Keratinocyte (primary cell): ENCODE measurements at regions not wholly inside any gene's neighbourhood (a gene's known extent, or its start where the extent isn't known, plus 50 kb on each side); places are given as distances from the start of the nearest gene placed in this dataset.

Experiments used
- EZH2 ChIP-seq: IDR thresholded peaks from one replicate; pipeline ENCODE4 v1.6.1; 2012; ENCODE audit warnings: inconsistent platforms, mild to moderate bottlenecking, low read length, moderate library complexity
- TF ChIP-seq, protein P1 (sequence below), 3 experiments: IDR thresholded peaks in 1 of 3; conservative IDR thresholded peaks in 1 of 3; optimal IDR thresholded peaks in 1 of 3; 2 replicates in 2 of 3; 3 replicates in 1 of 3; pipeline versions ENCODE3 to v1.5.1; 2011; ENCODE audit warnings: low read length in 3 of 3, mild to moderate bottlenecking in 3 of 3, moderate library complexity in 2 of 3, control low read depth in 1 of 3, inconsistent platforms in 1 of 3; ENCODE audit not compliant: insufficient read depth in 2 of 3; ENCODE audit errors: extremely low read depth in 1 of 3

DNA sequence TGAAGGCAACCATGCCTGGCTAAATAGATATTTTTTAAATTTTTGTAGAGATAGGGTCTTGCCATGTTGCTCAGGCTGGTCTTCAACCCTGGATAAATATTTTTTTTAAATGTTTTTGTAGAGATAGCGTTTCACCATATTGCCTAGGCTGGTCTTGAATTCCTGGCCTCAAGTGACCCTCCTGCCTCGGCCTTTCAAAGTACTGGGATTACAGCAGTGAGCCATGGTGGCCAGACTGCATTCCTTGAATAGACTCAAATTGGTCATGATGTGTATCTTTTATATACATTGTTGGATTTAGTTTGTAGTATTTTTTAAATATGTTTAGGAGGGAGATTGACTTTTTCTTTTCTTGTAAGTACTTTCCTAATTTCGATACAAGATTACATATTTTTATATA lies 325.7 kb upstream of the C11orf87 start:
- TF ChIP-seq, protein P1, sequence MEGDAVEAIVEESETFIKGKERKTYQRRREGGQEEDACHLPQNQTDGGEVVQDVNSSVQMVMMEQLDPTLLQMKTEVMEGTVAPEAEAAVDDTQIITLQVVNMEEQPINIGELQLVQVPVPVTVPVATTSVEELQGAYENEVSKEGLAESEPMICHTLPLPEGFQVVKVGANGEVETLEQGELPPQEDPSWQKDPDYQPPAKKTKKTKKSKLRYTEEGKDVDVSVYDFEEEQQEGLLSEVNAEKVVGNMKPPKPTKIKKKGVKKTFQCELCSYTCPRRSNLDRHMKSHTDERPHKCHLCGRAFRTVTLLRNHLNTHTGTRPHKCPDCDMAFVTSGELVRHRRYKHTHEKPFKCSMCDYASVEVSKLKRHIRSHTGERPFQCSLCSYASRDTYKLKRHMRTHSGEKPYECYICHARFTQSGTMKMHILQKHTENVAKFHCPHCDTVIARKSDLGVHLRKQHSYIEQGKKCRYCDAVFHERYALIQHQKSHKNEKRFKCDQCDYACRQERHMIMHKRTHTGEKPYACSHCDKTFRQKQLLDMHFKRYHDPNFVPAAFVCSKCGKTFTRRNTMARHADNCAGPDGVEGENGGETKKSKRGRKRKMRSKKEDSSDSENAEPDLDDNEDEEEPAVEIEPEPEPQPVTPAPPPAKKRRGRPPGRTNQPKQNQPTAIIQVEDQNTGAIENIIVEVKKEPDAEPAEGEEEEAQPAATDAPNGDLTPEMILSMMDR (optimal IDR thresholded peaks at IDR 0.05 in 1 of 3, IDR thresholded peaks at IDR 0.05 in 1 of 3, conservative IDR thresholded peaks at IDR 0.05 in 1 of 3; ENCODE audit: extremely low read depth in 1 of 3, insufficient read depth in 2 of 3, low read length in 3 of 3) = no peak
- no peak for TF ChIP-seq EZH2
